H1 (cell line): ENCODE measurements at regions not wholly inside any gene's neighbourhood (a gene's known extent, or its start where the extent isn't known, plus 50 kb on each side); places are given as distances from the start of the nearest gene placed in this dataset.

Experiments
- CTCF ChIP-seq, 3 experiments: IDR thresholded peaks; 1 replicate in 2 of 3; 2 replicates in 1 of 3; pipeline versions ENCODE4 v1.5.1 to v1.6.1; 2011; ENCODE audit warnings: low read length in 3 of 3, mild to moderate bottlenecking in 3 of 3, inconsistent platforms in 2 of 3, low read depth in 1 of 3, moderate library complexity in 1 of 3; ENCODE audit not compliant: insufficient read depth in 1 of 3; ENCODE audit errors: control extremely low read depth in 1 of 3
- EGR1 ChIP-seq: IDR thresholded peaks from 2 replicates; pipeline ENCODE4 v1.6.1; 2011; ENCODE audit warnings: low read depth, low read length, borderline replicate concordance
- HDAC2 ChIP-seq, 2 experiments: fragments of 300-600 bp in 1 of 2; sonication (generic) in 1 of 2; IDR thresholded peaks; 2 replicates each; pipeline ENCODE4 v1.6.1; 2011 to 2012; ENCODE audit warnings: low read depth in 2 of 2, low read length in 2 of 2, mild to moderate bottlenecking in 2 of 2, moderate library complexity in 2 of 2, borderline replicate concordance in 1 of 2, inconsistent platforms in 1 of 2
- HDAC6 ChIP-seq: IDR thresholded peaks from one replicate; pipeline ENCODE4 v1.7.1; 2012; ENCODE audit warnings: low read depth, mild to moderate bottlenecking, inconsistent platforms, low read length, moderate library complexity

- peak in 1 of 3 experiments; percentile 53; a peak in 2 of 4 replicates for TF ChIP-seq CTCF (IDR thresholded peaks at IDR 0.05; ENCODE audit: control extremely low read depth in 1 of 3, insufficient read depth in 1 of 3, low read depth in 1 of 3, low read length in 3 of 3)
- TF ChIP-seq EGR1, result no peak
- no peak for TF ChIP-seq HDAC2 (IDR thresholded peaks at IDR 0.05; ENCODE audit: borderline replicate concordance in 1 of 2, low read depth in 2 of 2, low read length in 2 of 2)
- no peak for TF ChIP-seq HDAC6
These were observed 340.8 kb downstream of the LRRC3B start for GRCh38 chr3:26963361-26963743.
